GM12874 (cell line): ENCODE measurements at regions not wholly inside any gene's neighbourhood (a gene's known extent, or its start where the extent isn't known, plus 50 kb on each side); places are given as distances from the start of the nearest gene placed in this dataset.

Experiments used
- CTCF ChIP-seq: IDR thresholded peaks from 2 replicates; pipeline ENCODE4 v1.5.1; 2011; ENCODE audit warnings: low read depth, mild to moderate bottlenecking, control low read depth, low read length, moderate library complexity; ENCODE audit not compliant: insufficient read depth

GRCh38 chr3:17979911-17980310, 237.5 kb upstream of the TBC1D5 start:
- no peak for TF ChIP-seq CTCF

GRCh38 chr3:17979252-17979651, 236.8 kb upstream of the TBC1D5 start:
- TF ChIP-seq CTCF, result no peak

GRCh38 chr3:17974206-17974841, 231.9 kb upstream of the TBC1D5 start:
- TF ChIP-seq CTCF, result no peak

GRCh38 chr3:17972959-17973906, 230.8 kb upstream of the TBC1D5 start:
- no peak for TF ChIP-seq CTCF

- no peak for TF ChIP-seq CTCF
Observed at GRCh38 chr3:17972476-17972875, 230.0 kb upstream of the TBC1D5 start.

- no peak for TF ChIP-seq CTCF
Observed at GRCh38 chr3:17972030-17972429, 229.6 kb upstream of the TBC1D5 start.

- no peak for TF ChIP-seq CTCF
Observed at GRCh38 chr3:17969985-17970568, 227.6 kb upstream of the TBC1D5 start.
